ENCODE measurements at regions not wholly inside any gene's neighbourhood (a gene's known extent, or its start where the extent isn't known, plus 50 kb on each side); places are given as distances from the start of the nearest gene placed in this dataset.

- no peaks in the 10 kb centered on the region for H3K27me3 ChIP-seq (ENCODE audit: low read depth, low read length)
- H3K79me2 ChIP-seq (ENCODE audit: low read length), result no peaks in the 10 kb centered on the region
- no peak overlapping the region for H2AFZ ChIP-seq (ENCODE audit: low read depth, low read length)
- H3K27ac ChIP-seq (ENCODE audit: low read length), result no peak overlapping the region
- no peak overlapping the region for H3K4me3 ChIP-seq (ENCODE audit: low read length)
- H3K9ac ChIP-seq (ENCODE audit: low read length), result no peak overlapping the region
- H4K20me1 ChIP-seq (ENCODE audit: insufficient read depth, low read length), result no peaks in the 10 kb centered on the region
- no peaks in the 10 kb centered on the region; the same call in 1 of the 2 replicates for H3K9me3 ChIP-seq (ENCODE audit: insufficient read depth, low read length)
- no peaks in the 10 kb centered on the region for H3K36me3 ChIP-seq (replicated peaks; ENCODE audit: low read depth, low read length)
- H3K4me1 ChIP-seq (ENCODE audit: low read length), result no peaks in the 10 kb centered on the region
- no peak overlapping the region for H3K4me2 ChIP-seq (ENCODE audit: low read length)
- TF ChIP-seq EZH2phosphoT487 (IDR thresholded peaks at IDR 0.05; ENCODE audit: low read depth) (no peak), CTCF (IDR thresholded peaks at IDR 0.05; ENCODE audit: low read depth, low read length) (no peak)
These were observed 283.7 kb downstream of the GPAT3 start for GRCh38 chr4:83819582-83819981.

GRCh38 chr4:83810428-83810827 is 274.5 kb downstream of the GPAT3 start:
- Histone ChIP-seq H2AFZ (ENCODE audit: low read depth, low read length) (no peak overlapping the region), H3K27me3 (ENCODE audit: low read depth, low read length) (0 out of 2 replicates have a peak, but pooled peaks cover 3% of the 10 kb centered on the region), H3K9ac (ENCODE audit: low read length) (no peak overlapping the region), H3K9me3 (ENCODE audit: insufficient read depth, low read length) (no peaks in the 10 kb centered on the region), H4K20me1 (ENCODE audit: insufficient read depth, low read length) (no peaks in the 10 kb centered on the region), H3K79me2 (ENCODE audit: low read length) (no peaks in the 10 kb centered on the region), H3K27ac (ENCODE audit: low read length) (no peak overlapping the region), H3K4me3 (ENCODE audit: low read length) (no peak overlapping the region), H3K4me1 (ENCODE audit: low read length) (no peaks in the 10 kb centered on the region), H3K36me3 (replicated peaks; ENCODE audit: low read depth, low read length) (no peaks in the 10 kb centered on the region), H3K4me2 (ENCODE audit: low read length) (no peak overlapping the region)
- TF ChIP-seq CTCF (IDR thresholded peaks at IDR 0.05; ENCODE audit: low read depth, low read length), result no peak
- TF ChIP-seq EZH2phosphoT487 (IDR thresholded peaks at IDR 0.05; ENCODE audit: low read depth), result no peak

- no peak overlapping the region for H3K27ac ChIP-seq (ENCODE audit: low read length)
- H4K20me1 ChIP-seq (ENCODE audit: insufficient read depth, low read length), result no peaks in the 10 kb centered on the region
- no peaks in the 10 kb centered on the region for H3K79me2 ChIP-seq (ENCODE audit: low read length)
- no peaks in the 10 kb centered on the region for H3K4me1 ChIP-seq (ENCODE audit: low read length)
- H3K4me3 ChIP-seq (ENCODE audit: low read length), result no peak overlapping the region
- H3K9me3 ChIP-seq (ENCODE audit: insufficient read depth, low read length), result no peaks in the 10 kb centered on the region
- H3K36me3 ChIP-seq (replicated peaks; ENCODE audit: low read depth, low read length), result no peaks in the 10 kb centered on the region
- H3K4me2 ChIP-seq (ENCODE audit: low read length), result no peak overlapping the region
- no peak overlapping the region for H3K9ac ChIP-seq (ENCODE audit: low read length)
- H3K27me3 ChIP-seq (ENCODE audit: low read depth, low read length), result 0 out of 2 replicates have a peak, but pooled peaks cover 3% of the 10 kb centered on the region
- H2AFZ ChIP-seq (ENCODE audit: low read depth, low read length), result no peak overlapping the region
- TF ChIP-seq CTCF (IDR thresholded peaks at IDR 0.05; ENCODE audit: low read depth, low read length), result no peak
- no peak for TF ChIP-seq EZH2phosphoT487 (IDR thresholded peaks at IDR 0.05; ENCODE audit: low read depth)
These were observed 273.7 kb downstream of the GPAT3 start for GRCh38 chr4:83809581-83809980.

GRCh38 chr4:83793481-83793880 is 257.6 kb downstream of the GPAT3 start:
- H3K9ac ChIP-seq (ENCODE audit: low read length), result no peak overlapping the region
- H2AFZ ChIP-seq (ENCODE audit: low read depth, low read length), result no peak overlapping the region
- H3K4me2 ChIP-seq (ENCODE audit: low read length), result no peak overlapping the region
- H3K4me3 ChIP-seq (ENCODE audit: low read length), result no peak overlapping the region
- H3K4me1 ChIP-seq (ENCODE audit: low read length), result no peaks in the 10 kb centered on the region
- TF ChIP-seq EZH2phosphoT487 (IDR thresholded peaks at IDR 0.05; ENCODE audit: low read depth) (no peak), CTCF (IDR thresholded peaks at IDR 0.05; ENCODE audit: low read depth, low read length) (no peak)
- H3K27ac ChIP-seq (ENCODE audit: low read length), result no peak overlapping the region
- no peaks in the 10 kb centered on the region for H3K27me3 ChIP-seq (ENCODE audit: low read depth, low read length)
- no peaks in the 10 kb centered on the region for H4K20me1 ChIP-seq (ENCODE audit: insufficient read depth, low read length)
- H3K36me3 ChIP-seq (replicated peaks; ENCODE audit: low read depth, low read length), result no peaks in the 10 kb centered on the region
- no peaks in the 10 kb centered on the region for H3K9me3 ChIP-seq (ENCODE audit: insufficient read depth, low read length)
- no peaks in the 10 kb centered on the region for H3K79me2 ChIP-seq (ENCODE audit: low read length)

Measured in OCI-LY3 (cell line).